NCI-H1417 (cell line): ENCODE measurements at regions not wholly inside any gene's neighbourhood (a gene's known extent, or its start where the extent isn't known, plus 50 kb on each side); places are given as distances from the start of the nearest gene placed in this dataset.
A peak's percentile ranks its signal among the peaks of the same experiment; 100 is the strongest.

Experiments used
- DNase-seq, 3 experiments: peaks; one replicate each; lab custom pipeline; 2025; lab: John Stamatoyannopoulos, UW

DNA sequence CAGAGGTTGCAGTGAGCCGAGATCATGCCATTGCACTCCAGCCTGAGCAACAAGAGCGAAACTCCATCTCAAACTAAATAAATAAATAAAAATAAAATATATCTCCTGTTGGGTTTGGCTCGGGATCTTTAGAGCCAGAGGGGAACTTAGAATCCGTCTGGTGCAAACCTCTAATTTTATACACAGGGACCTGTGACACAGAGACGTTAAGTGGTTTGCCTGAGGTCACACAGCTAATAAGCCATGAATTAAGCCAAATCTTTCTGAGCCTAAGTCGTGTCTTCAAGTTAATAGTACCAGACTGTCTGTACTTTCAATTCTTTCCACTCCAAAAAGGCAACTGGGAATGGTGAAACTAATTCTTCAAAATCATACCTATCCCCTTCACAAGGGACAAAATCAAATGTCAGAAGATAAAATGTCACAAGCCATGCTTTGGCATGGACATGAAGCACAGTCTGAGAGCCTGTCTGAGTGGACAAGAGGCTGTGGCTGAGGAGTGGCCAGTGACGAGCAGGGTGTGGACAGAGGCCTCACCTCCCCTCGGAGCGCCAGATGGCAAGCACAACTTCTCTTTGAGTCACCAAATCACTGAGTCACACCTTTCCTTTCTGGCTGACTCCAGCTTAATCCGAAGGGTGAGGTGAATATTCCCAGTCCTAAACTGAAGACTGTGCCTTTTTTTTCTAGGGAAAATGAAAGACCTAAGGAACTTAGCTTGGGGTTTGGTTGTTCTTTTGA, 177.4 kb downstream of the TFAP2A start:
- no peak for DNase-seq

DNA sequence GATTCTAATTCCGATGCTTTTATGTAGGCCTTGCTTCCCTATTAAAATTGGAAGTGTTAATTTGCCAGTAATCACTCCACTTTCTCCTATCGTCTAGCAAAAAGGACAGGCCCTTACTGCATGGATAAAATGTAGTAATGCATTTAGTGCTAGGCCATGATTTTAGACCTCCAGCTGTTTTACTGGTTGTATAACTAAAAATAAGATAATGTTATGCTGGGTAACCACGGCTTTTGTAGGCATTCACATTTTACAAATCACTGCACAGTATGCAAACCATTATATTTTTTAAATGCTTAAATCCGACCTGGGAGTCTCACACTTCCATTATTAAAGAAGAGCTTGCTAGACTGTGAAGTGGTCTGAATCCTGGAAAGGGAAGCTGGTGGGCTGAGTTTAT, 179.5 kb downstream of the TFAP2A start:
- no peak for DNase-seq

DNA sequence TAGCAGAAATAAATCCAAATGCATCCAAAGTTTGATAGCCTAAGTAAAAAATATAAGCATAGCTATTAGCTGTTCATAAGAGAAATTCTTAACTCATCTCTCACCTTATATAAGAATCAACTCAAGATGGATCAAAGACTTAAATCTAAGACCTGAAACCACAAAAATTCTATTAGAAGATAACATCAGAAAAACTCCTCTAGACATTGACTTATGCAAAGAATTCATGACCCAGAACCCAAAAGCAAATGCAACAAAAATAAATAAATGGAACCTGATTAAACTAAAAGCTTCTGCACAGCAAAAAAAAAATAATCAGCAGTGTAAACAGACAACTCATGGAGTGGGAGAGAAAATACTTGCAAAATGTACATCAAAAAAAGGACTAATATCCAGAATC, 184.3 kb downstream of the TFAP2A start:
- no peak for DNase-seq

DNA sequence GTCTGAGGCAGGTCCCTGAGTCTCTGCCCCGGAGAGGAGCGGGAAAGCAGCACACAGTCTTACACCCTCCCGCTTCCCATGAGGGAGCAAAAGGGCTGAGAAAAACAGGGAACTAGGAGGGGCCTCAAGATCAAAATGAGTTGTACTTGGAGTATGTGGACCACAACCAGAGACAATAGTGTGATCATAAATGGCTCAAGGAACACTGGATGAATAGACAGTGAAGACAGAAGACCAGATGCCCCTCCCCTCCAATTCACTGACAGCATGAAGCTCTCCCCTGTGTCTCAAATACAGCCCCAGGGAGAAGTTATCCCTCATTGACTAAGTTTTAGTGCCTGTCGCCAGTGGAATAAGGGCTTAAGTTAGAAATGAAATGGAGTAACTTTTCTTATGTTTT, 191.0 kb downstream of the TFAP2A start:
- no peak for DNase-seq

DNA sequence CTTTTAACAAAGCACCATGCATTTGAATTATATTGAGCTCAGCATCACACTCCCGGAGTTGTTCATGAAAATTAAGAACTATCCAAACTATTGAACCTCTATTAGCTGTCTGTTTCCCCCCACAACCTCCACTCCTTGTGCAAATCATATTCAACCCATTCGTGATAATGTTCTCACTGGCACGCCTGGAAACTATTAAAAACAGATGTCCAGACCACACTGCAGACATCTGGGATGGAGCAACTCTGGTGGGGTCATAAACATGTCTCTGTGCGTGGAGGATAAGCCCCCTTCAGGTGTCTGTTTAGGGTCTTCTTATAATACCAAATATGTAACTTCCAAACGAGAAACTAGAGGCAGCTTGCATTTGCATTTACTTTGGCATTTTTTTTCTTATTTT, 193.7 kb downstream of the TFAP2A start:
- no peak for DNase-seq

DNA sequence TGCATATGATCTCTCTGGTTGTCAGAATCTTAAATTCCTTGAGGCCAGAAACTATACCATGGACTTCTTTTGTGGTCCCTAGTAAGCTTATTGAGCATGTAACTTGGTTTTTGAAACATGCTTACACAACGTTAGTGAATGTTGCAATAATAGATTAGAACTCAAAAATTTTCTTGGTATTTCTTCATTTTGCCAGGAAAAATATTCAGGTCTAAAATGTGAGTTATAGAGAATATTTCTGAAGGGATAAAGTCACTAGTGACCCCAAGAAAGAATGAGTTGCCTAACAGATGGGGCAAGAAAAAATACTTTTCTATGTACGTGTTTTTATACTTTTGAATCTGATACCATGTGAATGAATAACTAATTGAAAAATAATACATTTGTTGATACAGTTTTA, 195.4 kb downstream of the TFAP2A start:
- no peak for DNase-seq

DNA sequence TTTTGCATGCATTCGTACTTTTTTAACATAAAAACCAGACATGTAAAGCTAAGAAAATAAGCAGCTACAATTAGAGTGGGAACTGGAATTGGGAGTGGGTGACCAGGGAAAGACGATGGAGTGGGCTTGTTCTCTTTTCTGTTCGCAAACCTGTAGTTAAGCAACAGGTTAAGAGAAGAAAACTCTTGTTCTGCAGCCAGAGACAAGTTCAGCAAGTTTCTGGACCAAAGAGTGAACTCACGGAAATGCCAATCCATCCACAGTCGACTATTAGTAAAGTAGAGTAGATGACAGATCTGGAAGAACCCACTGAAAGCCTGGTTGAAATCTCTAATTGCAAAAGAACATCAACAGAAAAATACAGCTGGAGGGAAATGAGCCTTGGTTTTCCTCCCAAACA, 197.8 kb downstream of the TFAP2A start:
- DNase-seq = no peak

DNA sequence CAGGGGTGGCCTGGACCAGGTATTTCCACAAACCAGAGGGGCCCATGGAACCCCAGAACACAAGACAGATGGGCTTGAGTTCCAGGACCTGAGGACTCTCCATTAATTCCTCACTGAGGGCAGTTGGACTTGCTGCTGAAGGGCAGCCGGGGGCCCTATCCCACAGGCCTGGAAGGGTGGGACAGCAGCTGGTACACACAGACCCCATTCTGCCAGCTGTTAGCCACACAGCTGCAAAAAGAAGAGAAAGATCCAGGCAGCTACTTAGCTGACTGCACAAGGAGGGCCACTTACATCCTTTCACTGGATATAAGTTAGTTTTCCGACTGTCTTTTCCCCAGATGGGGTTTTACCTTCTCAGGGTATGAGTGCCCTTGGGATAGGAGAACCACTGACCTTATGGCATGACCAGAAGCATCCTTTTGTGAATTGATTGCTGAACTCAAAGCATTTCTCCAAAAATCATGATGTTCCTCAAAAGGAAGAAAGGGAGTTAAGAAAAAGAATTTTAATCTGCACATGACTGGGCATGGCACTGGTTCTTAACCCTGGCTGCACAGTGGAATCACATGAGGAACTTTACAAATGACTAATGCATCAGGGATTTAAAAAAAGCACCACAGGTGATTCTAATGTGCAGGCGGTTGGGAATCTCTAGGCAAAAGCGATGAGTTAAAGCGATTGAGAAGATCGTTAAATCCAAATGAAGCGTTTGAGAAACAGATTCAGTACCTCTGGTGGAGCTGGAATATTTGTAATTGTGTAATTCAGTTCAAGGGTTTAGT, 199.4 kb downstream of the TFAP2A start:
- DNase-seq = no peak

DNA sequence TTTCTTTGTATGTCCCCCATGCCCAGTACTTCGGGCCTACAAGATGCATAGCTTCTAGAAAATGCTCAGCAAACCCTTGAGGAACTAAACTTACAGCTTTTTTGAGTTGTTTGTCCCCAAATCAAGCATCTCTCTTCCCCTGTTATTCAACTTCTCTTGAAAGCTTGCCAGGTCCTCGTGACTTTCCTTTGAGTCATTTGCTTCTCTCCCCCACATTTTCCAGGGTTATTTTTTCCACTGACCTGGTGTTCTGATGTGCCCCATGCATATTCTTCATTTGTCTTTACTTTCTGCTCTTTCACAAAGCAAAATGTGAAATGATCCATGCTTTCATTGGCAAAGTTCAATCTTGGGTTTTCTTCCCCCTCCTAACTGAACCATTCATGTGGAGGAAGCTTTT, 204.8 kb downstream of the TFAP2A start:
- no peak for DNase-seq

DNA sequence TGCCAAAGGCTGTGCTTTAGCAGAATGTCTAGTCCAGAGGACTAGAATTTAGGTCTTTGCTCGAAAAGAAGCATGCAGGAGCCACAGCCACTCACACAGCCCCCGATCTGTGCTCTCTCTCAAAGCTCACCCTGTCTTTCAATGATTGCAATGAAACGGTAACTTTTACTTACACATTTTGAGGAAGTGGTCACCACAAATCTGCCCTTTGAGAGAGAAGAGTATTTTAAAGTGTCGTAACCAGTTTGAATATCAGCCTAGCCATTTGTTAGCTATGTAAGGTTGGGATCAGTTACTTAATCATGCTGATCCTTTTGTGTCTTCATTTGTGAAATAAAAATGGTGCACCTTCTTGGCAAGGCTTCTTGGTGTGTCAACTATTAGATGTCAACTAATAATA, 209.0 kb downstream of the TFAP2A start:
- no peak for DNase-seq

DNA sequence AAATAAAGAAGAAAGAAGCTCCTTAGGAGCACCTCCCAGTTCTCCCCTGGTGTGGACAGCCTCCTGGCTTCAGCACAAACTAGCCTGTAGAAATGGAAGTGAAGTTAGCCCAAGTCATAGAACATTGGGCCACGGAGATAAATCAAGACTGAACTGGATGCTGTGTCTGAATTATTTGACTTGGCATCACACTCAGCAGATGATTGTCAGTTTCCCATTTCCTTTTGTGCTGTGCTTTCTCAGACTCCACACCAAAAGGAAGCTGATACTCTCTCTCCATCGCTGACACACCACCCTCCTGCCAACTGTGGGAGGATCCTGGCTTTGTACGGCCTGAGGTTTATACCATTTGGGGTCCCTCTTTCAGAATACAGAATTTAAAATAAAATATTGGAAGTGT, 209.8 kb downstream of the TFAP2A start:
- DNase-seq = no peak

DNA sequence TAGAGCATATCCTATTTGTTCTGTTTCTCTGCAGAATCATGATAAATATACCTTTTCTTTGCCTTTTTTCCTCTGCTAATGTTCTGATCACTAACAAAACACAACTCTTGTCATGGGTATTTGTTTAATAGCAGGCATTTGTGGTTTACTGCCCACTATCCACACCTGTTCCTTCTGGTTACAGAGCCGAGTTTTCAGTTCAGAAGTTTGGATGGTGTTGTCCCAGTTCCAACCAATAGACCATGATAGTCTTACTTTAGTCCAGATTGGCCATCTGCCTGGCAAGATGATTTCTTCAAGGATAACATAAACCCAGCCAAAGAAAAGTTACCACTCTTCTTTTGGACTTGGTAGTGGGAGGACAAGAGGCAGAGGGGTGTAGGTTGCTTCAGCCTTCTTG, 211.2 kb downstream of the TFAP2A start:
- DNase-seq = no peak

DNA sequence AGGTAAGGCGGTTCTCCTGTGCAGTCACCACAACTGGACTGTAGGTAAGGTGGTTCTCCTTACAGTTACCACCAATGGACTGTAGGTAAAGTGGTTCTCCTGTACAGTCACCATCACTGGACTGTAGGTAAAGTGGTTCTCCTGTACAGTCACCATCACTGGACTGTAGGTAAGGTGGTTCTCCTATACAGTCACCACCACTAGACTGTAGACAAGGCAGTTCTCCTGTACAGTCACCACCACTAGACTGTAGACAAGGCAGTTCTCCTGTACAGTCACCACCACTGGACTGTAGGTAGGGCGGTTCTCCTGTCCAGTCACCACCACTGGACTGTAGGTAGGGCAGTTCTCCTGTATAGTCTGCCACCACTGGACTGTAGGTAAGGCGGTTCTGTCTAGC, 212.3 kb downstream of the TFAP2A start:
- no peak for DNase-seq

DNA sequence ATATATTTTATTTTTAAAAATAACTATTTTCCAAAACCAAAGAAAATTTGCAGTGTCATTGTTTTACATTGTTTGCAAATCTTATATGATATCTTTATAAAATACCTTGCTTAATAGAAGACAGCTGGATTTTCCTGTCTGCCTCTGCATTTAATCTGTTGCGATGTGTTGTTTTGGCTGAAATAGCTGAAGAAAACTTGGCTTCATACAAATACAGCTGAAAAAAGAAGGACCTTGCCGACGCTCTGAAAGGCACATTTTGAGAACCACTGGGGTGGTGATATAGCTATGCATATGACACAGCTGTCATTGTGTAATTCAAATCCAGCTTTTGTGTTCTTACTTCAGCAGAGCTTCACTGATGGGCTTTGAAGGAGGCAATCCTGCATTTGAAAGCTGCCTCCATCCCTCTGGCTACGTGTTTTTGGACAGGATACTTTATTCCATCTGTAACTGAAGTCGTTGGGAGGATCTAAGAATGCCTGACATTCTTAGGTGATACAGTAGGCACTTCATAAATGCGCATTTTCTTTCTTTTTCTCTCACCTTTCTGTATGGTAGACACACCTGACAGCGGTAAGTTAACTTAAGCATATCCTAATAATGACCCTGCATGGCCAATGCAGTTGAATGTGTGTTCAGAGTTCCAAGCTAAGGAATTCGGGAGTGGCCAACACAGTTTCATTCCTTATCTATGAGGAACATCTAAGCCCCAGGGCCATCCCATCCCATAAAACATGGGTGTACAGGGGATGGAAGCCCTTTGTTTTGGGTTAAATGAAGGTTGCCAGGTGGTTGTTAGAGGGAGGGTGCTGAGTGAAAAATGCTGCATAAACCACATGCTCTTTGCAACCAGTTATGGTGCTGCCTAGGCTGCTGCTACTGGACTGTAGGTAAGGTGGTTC, 213.0 kb downstream of the TFAP2A start:
- no peak for DNase-seq

DNA sequence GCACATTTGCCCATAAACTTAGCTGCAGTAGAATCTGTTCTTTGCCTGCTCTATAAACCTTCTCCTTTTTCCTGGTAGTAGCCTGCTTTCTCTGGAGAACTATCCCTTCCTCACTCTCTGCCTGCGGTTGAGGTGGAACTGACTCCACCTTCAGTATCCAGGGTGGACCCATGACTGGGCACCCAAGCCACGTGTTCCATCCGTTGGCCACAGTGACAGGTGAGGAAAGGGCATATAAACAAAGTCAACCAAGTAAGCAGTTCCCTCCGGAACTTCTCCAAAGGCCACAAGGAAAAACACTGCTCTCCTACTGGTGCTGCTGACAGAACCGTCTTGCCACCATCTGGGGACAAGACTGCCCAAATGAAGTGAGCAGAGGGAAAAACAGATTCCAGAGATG, 218.8 kb downstream of the TFAP2A start:
- no peak for DNase-seq

DNA sequence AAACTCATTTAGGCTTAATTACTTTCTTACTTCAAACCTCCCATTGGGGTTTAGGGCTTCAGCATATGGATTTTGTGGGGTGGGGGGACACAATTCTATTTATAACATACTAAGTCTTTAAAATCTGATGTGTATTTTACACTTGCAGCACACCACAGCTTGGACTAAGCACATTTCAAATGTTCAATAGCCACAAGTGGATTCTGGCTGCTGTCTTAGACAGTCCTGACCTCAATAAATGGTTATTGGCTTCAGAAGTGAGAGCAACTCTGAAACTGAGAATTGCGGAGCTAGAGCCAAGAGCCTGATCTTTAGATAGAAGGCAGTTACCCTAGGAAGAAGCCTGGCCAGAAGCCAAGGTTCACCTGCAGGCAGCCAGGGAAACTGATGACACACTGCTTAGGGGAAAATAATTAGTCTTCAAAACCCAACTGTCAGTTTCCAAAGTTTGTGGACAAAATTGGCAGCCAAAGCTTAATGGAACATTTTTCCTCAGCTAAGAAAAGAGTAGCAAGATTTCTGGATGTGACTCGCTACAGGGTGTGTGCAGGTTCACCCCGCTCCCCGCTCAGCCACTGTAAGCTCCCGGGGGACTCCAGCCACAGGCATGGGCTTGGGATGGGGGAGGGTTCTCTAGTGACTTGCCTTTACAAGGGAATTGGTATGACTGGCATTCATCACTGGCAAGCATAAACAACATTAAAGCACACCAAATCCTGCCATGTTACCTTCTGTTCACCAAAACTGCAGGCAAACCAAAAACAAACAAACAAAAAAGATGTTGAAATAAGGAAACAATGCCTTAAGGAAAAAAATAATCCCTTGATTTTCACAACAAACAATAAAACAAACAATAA, 219.8 kb downstream of the TFAP2A start:
- no peak for DNase-seq

DNA sequence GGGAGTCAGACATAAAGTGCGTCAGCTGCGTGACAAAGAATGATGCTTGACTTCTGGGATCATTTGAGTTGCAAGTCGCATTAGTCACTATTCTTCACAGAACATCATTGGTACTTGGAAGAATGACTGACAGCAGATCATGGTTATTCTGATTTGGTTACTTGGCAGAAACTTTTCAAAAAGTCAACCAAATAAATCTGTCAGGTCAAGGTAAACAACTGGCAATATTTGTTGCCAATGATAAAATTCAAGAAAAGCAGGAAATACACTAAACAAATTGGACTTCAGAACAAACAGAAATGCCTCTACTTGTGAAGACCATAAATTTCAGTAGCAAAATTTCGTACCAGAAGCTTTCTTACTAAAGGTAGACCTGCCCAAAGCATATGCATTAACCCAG, 221.6 kb downstream of the TFAP2A start:
- DNase-seq = no peak

DNA sequence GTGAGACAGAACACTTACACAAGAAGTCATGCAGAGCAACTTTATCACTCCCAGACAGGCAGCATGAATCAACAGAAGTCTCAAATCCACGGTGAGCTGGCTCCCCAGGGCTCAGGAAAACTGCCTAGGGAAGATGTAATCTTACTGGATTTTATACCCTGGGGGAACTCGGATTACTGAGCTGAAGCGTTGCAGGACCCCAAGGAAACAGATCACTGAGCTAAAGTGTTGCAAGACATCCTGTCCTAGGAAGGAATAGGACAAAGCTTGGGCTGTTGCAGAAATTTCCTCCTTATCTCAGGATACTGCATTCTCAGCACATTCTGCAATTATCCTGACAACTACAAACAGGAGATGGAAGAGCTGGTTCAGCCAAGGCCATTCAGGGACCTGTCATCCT, 224.8 kb downstream of the TFAP2A start:
- peak in 1 of 3 experiments; percentile 39 for DNase-seq

DNA sequence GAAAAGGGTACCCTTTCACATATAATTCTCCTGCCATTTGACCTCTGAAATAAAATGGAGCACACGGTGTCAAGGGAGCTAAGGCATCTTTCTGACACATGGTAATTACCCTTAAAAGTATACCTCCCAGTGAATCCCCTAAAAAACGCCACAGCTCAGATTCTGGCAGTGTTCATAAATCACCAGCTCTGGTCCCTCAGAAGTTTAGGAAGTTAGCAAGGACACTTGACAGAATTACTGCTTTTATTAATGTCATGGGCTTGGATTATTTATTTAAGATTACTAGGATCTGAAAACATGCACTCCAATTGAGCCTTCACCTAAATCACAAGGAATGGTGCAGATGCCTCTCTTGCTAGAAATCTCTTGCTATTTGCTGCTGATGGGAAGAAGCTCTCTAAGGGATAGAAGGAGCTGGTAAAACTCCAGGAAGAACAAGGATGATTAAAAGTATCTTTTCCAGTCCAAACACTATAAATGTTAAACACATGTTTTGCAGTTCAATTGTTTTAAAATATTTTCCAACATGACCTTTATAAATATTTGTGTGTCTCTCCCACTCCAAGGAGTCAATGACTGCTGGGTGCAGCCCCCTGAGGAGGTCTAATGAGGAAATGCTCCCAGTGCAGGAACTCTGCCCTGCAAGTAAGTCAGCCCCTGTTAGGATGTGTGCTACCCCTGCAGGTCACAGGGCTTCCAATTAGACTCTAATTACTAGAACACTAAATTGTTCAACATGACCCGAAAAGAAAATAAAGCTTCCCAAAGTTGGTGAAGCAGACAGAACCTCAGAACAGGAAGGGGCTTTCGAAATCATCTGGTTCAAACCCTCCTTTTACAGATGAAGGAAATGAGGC, 230.3 kb downstream of the TFAP2A start:
- peak in 1 of 3 experiments; percentile 8 for DNase-seq
